HG02870 (cell line): ENCODE measurements at regions not wholly inside any gene's neighbourhood (a gene's known extent, or its start where the extent isn't known, plus 50 kb on each side); places are given as distances from the start of the nearest gene placed in this dataset.
"Not testable (repeated sequence)": the region's sequence is repeated elsewhere in the genome, so short reads cannot be mapped to it uniquely, and the experiment has no call there.

Experiments used
- ATAC-seq: cut with Tn5 transposase; IDR thresholded peaks from one replicate; pipeline ENCODE4 v1.9.1; 2021; ENCODE audit warnings: mild to moderate bottlenecking, moderate library complexity; ENCODE audit not compliant: unreplicated experiment

DNA sequence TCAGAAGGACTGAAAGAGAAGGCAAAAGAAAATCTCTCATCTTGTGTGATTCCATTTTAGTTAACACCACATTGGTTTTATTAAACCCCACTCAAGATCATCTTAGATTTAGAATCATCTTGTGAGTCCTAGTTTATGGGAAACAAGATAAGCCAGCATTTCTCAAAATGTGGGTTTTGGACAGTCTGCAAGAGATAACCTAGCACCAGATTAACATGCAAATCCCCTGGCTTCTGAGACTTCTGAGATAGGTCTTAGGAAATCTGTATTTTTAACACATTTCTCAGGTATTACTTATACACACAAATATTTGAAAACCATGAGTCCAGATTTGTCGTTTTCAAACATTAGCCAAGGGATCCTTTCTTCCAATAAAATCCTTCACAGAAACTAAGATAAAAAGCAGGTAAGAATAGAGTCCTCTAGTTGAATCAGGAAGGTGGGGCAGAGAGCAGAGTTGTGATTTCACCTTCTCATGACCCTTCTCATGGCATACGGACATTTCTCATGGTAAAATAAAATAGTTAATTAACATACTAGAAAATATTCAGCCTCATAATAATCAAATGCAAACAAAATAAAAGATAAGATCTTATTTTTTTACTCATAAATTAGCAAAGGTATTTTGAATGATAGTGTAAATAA is 287.2 kb upstream of the FN1 start:
- no peak for ATAC-seq

DNA sequence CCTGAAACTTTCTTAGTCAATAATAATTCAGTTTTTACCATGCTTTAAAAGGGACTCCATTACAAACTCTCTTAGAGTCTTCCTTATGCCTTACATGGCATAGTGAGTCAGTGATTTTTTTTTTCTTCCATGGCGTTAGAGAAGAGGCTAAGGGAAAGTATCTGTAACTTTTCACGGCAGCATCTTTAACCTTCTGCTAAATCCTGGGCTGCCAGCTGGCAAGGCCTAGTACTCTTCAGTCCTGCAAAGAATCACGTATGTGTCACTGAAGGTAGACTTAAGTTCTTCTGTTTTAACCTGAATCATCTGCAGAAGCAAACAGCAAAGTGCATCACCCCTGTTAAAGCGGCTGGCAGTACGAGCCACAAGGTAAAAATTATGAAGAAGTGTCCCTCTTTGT is 286.3 kb upstream of the FN1 start:
- no peak for ATAC-seq

DNA sequence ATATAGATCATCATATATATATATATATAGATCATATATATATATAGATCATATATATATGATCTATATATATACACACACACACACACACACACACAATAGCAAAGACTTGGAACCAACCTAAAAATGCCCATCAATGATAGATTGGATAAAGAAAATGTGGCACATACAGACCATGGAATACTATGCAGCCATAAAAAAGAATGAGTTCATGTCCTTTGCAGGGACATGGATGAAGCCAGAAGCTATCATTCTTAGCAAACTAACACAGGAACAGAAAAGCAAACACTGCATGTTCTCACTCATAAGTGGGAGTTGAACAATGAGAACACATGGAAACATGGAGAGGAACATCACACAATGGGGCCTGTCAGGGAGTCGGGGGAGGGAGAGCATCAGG is 285.6 kb upstream of the FN1 start:
- ATAC-seq = not testable (repeated sequence)

GRCh38 chr2:215718890-215719289 is 283.0 kb upstream of the FN1 start:
- no peak for ATAC-seq

DNA sequence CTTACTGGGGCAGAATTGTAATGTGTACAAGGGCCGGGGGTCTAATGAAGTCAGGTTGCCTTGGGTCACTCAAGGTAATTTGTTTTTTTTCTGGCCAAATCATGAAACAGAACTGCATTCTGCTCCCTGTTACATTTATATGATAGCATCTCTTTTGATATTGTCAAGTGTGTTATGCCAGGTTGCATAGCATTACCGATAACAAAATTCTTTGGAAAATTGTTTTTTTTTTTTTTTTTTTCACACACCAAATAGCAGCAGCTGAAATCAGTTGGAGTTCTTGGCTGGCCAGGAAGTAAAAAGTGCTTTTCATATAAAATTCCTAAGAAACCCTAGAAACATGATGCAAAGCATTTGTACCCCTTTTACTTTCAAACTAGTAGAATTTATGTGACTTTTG is 282.6 kb upstream of the FN1 start:
- no peak for ATAC-seq

- no peak for ATAC-seq
These were observed 281.9 kb upstream of the FN1 start for GRCh38 chr2:215717501-215718381.

- no peak for ATAC-seq
These were observed 281.1 kb upstream of the FN1 start for GRCh38 chr2:215716956-215717355.

DNA sequence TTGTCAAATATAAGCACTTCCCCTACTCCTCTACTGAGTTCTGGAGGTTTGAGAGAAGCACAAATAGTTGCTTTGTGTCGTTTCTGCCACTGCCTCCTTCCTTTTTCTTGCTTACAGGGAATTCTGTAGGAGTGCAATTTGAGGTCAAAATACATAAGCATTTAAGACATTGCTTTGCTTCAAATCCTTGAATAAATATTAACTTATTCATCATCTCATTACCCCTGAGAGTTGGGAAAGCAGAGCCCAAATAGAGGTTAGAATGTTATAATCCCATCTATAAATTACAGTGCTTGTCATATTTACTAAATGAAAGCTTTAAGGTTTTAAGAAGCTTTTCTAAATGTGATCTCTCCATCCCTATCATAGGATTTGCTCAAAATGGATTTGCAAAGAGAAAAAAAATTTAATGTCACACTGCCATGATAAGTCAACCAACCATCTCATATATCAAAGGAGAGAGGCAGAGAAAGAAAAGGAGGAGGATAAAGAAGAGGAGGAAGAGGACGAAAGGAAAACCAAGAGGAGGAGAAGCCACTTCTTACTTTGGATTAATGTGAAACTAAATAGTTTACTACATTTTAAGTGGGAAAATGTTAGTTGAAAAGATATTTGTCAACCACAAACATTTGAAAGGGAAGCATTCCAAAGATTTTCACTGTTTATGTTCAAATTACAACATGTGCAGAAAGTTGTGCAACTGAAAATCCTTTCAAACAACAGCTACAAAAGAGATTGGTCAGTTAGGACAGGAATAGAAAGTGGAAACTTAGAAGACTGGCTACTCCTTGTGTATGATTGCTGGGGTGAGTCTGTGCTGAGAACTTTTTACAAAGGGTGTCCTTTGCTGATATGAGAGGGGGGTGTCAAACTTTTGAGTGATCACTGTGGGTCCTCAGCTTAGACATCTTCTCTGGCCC is 277.3 kb upstream of the FN1 start:
- ATAC-seq = no peak

- ATAC-seq = no peak
These were observed 276.5 kb upstream of the FN1 start for GRCh38 chr2:215712219-215712868.

DNA sequence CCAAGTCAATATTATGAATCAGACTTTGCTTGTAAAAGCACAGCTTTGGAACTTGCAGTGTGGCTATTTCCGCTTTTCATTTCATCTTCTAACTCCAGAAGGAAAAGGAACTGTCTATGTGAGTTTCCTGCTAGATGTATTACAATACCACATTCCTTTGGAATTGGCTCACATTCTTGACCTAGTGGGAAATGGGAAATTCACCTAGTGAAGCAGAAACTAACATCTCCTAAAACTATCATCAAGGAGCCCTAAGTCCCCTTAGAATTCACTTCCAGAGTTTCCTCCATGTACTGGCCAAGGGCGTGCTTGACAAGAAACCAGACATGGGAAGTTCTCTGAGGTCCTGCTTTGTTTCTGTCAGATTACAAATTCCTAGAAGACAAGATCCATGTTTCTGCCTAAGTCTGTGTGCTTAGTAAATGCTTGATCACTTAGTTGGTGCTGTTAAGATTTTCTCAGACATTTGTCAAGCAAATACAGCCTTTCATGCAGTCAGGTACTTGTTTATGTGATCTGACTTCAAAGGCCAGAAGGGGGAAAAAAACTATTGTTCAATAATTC is 275.7 kb upstream of the FN1 start:
- no peak for ATAC-seq

DNA sequence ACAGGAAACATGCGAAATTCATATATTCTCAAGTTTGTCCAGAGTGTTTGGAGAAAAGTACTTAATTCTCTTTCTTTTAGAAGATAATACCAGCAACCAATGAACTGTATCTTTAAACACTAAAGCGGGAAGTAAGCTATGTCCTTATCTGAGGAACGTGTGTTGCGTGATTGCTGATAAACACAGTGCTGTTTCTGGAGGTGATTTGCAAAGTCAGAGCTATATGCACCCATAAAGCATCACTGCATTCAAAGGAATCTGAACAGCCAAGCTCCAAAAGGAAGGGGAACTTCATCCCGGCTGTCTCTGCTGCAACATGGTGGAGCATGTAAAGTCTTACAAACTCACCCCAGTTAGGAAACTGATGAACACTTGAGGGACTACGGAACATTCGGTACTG is 271.7 kb upstream of the FN1 start:
- no peak for ATAC-seq

DNA sequence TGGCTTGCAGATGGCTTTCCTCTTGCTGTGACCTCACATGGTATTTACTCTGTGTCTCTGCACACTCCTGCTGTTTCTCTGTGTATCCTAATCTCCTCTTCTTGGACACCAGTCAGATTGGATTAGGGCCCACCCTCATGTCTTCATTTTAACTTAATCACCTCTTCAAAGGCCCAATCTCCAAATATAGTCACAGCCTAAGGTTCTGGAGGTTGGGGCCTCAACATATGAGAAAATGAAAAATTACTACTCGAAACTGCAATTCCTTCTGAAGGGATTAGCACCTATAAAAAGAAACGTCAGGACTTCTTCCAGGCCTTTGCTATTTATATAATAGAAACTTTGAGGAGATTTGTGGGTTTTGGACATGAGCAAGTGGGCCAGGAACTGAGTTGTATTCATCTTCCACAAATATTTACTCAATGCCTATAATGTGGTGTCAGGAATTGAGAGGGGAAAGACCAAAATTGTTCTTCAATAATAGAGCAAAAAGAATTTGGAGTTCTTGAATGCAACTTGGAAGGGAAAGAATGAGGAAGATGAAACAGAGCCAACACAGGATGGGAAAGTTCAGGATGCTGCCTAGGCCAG is 270.0 kb upstream of the FN1 start:
- ATAC-seq = no peak

DNA sequence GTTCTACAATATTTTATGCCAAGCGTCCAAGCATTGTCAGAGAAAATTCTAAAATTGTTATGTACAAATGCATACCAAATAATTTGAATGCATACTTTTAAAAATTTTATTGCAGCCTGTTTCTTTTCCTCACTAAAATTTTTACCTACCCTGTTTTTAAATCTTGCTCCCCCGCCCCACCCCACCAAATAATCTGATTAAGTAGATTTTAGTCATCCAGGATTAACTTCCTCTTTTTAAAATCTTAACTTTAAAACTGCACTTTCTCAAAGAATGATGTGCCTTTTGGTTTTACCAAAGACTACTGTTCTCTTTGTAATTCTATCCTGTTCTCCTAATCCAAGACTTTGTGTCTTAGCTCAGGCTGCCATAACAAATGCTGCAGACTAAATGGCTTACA is 269.4 kb upstream of the FN1 start:
- no peak for ATAC-seq

- no peak for ATAC-seq
These were observed 266.4 kb upstream of the FN1 start for GRCh38 chr2:215702116-215702902.

- no peak for ATAC-seq
These were observed 264.1 kb upstream of the FN1 start for GRCh38 chr2:215699700-215700538.

GRCh38 chr2:215699018-215699417 is 263.1 kb upstream of the FN1 start:
- no peak for ATAC-seq

GRCh38 chr2:215698566-215698965 is 262.7 kb upstream of the FN1 start:
- ATAC-seq = no peak

GRCh38 chr2:215697496-215697895 is 261.6 kb upstream of the FN1 start:
- ATAC-seq = no peak

DNA sequence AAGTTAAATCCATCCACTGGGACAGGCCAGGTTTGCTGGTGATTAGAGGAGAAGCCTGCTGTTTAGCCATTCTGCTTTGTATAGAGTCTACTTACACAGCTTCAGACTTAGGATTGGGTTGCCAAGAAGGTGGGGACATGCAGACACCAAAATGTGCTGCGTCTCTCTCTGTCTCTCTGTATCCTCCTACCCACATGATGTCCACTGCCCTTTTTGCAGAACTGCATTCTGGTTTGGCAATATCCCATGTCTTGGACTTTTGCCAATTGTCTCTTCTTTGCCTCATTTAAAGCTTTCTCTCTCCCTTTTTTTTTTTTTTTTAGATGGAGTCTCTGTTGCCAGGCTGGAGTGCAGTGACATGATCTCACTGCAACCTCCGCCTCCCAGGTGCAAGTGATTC is 261.1 kb upstream of the FN1 start:
- ATAC-seq = no peak
